Thoracic aorta (tissue), 2 donors: ENCODE measurements at regions not wholly inside any gene's neighbourhood (a gene's known extent, or its start where the extent isn't known, plus 50 kb on each side); places are given as distances from the start of the nearest gene placed in this dataset.

Experiments
- ATAC-seq: fragments of 150-250 bp; one replicate; pipeline ENCODE4 v1.8.0; 2017; ENCODE audit warnings: low read depth; ENCODE audit not compliant: insufficient number of reproducible peaks, low FRiP score
- DNase-seq: peaks from one replicate; pipeline ENCODE4 v3.0.0-alpha.2; 2020; ENCODE audit warnings: low spot score
- H3K27ac ChIP-seq, 2 donors: fragments of 200-600 bp; sonication (generic); 1 replicate in 1 of 2; 2 replicates in 1 of 2; pipeline ENCODE4 v1.5.1; 2016; ENCODE audit warnings: mild to moderate bottlenecking in 2 of 2, moderate library complexity in 2 of 2
- H3K27me3 ChIP-seq: fragments of 200-600 bp; sonication (generic); replicated peaks from 2 replicates; pipeline ENCODE4 v1.6.0; 2016; ENCODE audit warnings: mild to moderate bottlenecking; ENCODE audit not compliant: insufficient read depth
- H3K36me3 ChIP-seq: fragments of 200-600 bp; sonication (generic); one replicate; pipeline ENCODE4 v1.5.1; 2016
- H3K4me1 ChIP-seq, 2 donors: fragments of 200-600 bp; sonication (generic); 1 replicate in 1 of 2; 2 replicates in 1 of 2; pipeline versions ENCODE4 v1.5.1 to v1.6.0; 2016; ENCODE audit warnings: low read depth in 2 of 2, mild to moderate bottlenecking in 1 of 2; ENCODE audit not compliant: control insufficient read depth in 1 of 2
- H3K4me3 ChIP-seq: fragments of 200-600 bp; sonication (generic); 2 replicates; pipeline ENCODE4 v1.5.1; 2016; ENCODE audit warnings: mild to moderate bottlenecking
- H3K9me3 ChIP-seq: fragments of 200-600 bp; sonication (generic); 2 replicates; pipeline ENCODE4 v1.5.1; 2016
- TF ChIP-seq, protein P1 (sequence below): fragments of 200-600 bp; sonication (generic); IDR thresholded peaks from one replicate; pipeline ENCODE4 v1.5.1; 2019; ENCODE audit warnings: antibody characterized with exemption

DNA sequence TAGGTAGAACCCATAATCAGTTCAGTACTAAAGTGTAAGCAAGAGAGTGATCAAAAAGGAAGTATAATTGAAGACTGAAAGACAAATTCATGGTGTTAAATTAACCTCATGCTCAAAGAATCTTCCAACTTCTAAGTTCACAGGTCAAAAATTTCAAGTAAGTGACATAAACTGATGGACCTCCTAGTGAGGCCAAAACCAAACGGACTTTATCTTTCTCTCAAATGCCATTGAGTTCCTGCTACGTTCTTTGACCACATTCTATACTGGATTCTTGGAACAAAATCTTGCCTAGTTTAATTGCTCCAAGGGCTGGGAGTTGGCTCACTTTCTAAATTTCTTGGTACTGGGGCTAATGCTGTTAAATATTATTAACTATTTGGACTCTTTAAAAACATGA is 794.9 kb downstream of the TLE4 start:
- H3K4me3 ChIP-seq, result no peak overlapping the region
- no peak for ATAC-seq
- TF ChIP-seq, protein P1, sequence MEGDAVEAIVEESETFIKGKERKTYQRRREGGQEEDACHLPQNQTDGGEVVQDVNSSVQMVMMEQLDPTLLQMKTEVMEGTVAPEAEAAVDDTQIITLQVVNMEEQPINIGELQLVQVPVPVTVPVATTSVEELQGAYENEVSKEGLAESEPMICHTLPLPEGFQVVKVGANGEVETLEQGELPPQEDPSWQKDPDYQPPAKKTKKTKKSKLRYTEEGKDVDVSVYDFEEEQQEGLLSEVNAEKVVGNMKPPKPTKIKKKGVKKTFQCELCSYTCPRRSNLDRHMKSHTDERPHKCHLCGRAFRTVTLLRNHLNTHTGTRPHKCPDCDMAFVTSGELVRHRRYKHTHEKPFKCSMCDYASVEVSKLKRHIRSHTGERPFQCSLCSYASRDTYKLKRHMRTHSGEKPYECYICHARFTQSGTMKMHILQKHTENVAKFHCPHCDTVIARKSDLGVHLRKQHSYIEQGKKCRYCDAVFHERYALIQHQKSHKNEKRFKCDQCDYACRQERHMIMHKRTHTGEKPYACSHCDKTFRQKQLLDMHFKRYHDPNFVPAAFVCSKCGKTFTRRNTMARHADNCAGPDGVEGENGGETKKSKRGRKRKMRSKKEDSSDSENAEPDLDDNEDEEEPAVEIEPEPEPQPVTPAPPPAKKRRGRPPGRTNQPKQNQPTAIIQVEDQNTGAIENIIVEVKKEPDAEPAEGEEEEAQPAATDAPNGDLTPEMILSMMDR, result no peak

DNA sequence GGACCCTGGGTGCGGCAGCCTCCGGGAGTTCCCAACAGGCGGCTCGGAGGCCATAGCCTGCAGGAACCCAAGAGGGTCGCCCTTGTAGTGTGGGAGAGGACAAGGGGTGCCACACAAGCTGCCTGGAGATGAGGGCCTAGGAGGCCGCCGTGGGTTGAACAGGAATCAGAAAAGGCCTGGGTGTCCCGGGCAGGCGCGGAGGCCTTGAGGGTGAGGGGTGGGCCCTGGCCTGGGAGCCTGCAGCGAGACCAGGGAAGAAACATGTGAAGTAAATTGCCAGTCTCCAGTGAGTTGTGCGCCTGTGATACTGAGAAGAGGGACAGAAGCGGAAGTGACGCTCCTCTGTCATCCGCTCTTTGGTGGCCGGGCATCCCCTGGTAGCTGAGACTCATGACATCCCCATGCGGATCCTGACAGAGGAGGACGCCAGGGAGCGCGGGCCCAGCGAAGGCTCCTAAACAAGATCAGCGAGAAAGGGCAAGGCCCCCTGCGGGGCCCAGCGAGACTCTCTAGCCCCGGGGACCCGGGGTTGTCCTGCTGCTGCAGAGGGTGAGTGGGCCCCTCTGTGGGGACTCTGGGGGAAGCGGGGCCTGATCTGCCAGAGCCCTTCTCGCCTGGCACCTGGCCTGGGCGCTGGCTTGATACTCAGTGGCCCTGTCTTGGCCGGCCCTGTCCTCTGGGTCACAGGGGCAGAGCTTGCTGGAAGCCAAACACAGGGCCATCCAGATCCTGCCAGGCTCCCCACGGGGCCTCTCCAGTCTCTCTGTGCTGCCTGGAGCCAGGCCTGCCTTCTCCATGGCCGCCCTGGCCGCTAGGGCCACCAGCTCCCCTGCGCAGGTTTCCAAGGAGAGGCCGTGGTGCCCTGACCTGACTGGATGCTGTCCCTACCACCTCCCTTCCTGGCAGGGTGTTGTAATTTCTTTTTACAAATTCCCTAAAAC is 788.4 kb downstream of the TLE4 start:
- ATAC-seq, result no peak
- H3K36me3 ChIP-seq, result no peaks in the 10 kb centered on the region
- H3K4me1 ChIP-seq, result no peaks in the 10 kb centered on the region
- TF ChIP-seq, protein P1, result no peak
- H3K27me3 ChIP-seq, result no peaks in the 10 kb centered on the region
- H3K27ac ChIP-seq, result no peak overlapping the region
- no peak overlapping the region for H3K4me3 ChIP-seq
- H3K9me3 ChIP-seq, result no peaks in the 10 kb centered on the region
- DNase-seq, result no peak

More for the DNA sequence above, 794.9 kb downstream of the TLE4 start:
- Histone ChIP-seq H3K36me3 (no peaks in the 10 kb centered on the region), H3K4me1 (no peaks in the 10 kb centered on the region), H3K27me3 (no peaks in the 10 kb centered on the region), H3K27ac (no peak overlapping the region), H3K9me3 (no peaks in the 10 kb centered on the region)
- no peak for DNase-seq

DNA sequence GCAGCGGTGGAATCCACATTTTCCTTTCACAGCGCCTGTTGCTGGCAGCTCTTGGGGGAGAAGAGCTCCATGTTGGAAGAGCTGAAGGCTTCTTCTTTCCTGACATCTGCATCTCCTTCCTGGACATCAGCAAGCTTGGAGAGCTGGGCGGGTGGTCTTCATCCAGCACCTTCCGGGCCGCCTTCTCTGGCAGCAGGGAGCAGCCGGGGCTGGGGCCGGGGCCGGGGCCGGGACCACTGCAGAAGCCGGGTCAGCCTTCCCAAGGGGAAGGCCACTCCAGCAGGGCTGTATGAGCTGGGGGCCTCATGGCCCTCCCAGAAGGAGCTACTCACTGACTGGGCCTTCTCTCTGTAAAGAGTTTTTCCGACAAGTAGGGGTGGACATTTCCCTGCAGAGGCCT is 787.5 kb downstream of the TLE4 start:
- H3K4me1 ChIP-seq, result no peaks in the 10 kb centered on the region
- no peak overlapping the region for H3K4me3 ChIP-seq
- H3K27ac ChIP-seq, result no peak overlapping the region
- no peaks in the 10 kb centered on the region for H3K36me3 ChIP-seq
- ATAC-seq, result no peak
- no peaks in the 10 kb centered on the region for H3K27me3 ChIP-seq
- no peak for DNase-seq
- H3K9me3 ChIP-seq, result no peaks in the 10 kb centered on the region
- TF ChIP-seq, protein P1, result no peak

DNA sequence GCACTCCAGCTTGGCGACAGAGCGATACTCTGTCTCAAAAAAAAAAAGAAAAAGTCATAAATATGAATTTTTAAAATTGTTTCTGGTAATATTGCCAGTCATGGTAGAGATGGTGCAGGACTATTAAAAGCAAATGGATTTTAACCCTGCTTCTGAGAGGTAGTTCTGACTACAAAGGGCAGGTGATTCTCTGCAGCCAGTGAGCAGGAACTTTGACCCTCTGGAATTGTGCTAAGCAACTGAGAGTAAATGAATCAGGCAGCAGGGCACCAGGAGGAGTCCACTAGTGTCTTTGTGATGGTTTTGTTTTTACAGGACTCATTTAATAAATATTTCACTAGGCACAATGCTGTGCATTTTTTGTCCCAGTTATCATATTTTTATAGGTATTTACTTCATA is 781.2 kb downstream of the TLE4 start:
- H3K27ac ChIP-seq, result no peak overlapping the region
- no peak for ATAC-seq
- TF ChIP-seq, protein P1, result no peak

DNA sequence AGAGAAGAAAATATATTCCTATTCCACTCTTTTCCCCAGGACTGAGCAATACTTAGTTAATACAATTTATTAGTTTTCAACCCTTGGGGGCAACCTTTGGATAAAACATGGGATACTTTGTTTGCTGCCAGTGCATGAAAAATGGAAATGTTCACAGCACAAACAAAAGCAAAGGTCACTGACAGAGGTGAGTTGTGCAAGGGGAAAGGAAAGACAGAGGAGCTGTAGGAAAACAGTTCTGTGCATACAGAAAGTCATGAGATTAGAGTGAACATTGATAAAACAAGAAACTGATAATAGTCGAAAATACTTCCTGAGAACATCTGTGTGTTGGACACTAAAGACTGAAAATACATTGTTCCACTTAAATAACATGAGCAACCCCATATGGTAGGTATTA is 779.8 kb downstream of the TLE4 start:
- Histone ChIP-seq H3K4me3 (no peak overlapping the region), H3K27ac (no peak overlapping the region), H3K27me3 (no peaks in the 10 kb centered on the region), H3K4me1 (no peaks in the 10 kb centered on the region), H3K9me3 (no peaks in the 10 kb centered on the region), H3K36me3 (no peaks in the 10 kb centered on the region)
- TF ChIP-seq, protein P1, result no peak
- ATAC-seq (no peak), DNase-seq (no peak)

More for the DNA sequence above, 781.2 kb downstream of the TLE4 start:
- DNase-seq, result no peak
- Histone ChIP-seq H3K36me3 (no peaks in the 10 kb centered on the region), H3K4me1 (no peaks in the 10 kb centered on the region), H3K4me3 (no peak overlapping the region), H3K27me3 (no peaks in the 10 kb centered on the region), H3K9me3 (no peaks in the 10 kb centered on the region)
